ENCODE measurements at regions not wholly inside any gene's neighbourhood (a gene's known extent, or its start where the extent isn't known, plus 50 kb on each side); places are given as distances from the start of the nearest gene placed in this dataset.
"Not testable (repeated sequence)": the region's sequence is repeated elsewhere in the genome, so short reads cannot be mapped to it uniquely, and the experiment has no call there.

GRCh38 chr6:100203400-100203799, 209.4 kb upstream of the MCHR2 start:
- no peaks in the 10 kb centered on the region for H3K9me2 ChIP-seq (replicated peaks; ENCODE audit: insufficient read depth, low read length)
- H2AFZ ChIP-seq (ENCODE audit: low read depth, low read length, severe bottlenecking), result no peak overlapping the region
- H3K4me3 ChIP-seq (ENCODE audit: insufficient read depth, low read length, poor library complexity, severe bottlenecking), result no peak overlapping the region
- H3K79me2 ChIP-seq (ENCODE audit: insufficient read depth, low read length), result no peaks in the 10 kb centered on the region
- H3K27me3 ChIP-seq (ENCODE audit: low read length), result no peaks in the 10 kb centered on the region
- no peaks in the 10 kb centered on the region for H3F3A ChIP-seq (ENCODE audit: insufficient read depth)
- no peaks in the 10 kb centered on the region for H3K9me3 ChIP-seq (ENCODE audit: insufficient read depth, low read length)
- no peak overlapping the region for H3K9ac ChIP-seq (ENCODE audit: low read length)
- no peak overlapping the region for H3K27ac ChIP-seq (ENCODE audit: low read depth, low read length)
- no peak for TF ChIP-seq EZH2phosphoT487 (conservative IDR thresholded peaks at IDR 0.05; ENCODE audit: low read length)
- no peak for TF ChIP-seq CTCF (IDR thresholded peaks at IDR 0.05; ENCODE audit: insufficient read depth, low read length, poor library complexity, severe bottlenecking)
- H4K20me1 ChIP-seq (ENCODE audit: low read depth, low read length), result no peaks in the 10 kb centered on the region
- H3K4me2 ChIP-seq (ENCODE audit: low read depth, low read length, poor library complexity, severe bottlenecking), result no peak overlapping the region
- no peaks in the 10 kb centered on the region for H3K36me3 ChIP-seq (ENCODE audit: low read length)

GRCh38 chr6:100202417-100203194, 208.6 kb upstream of the MCHR2 start:
- no peak overlapping the region for H3K4me3 ChIP-seq (ENCODE audit: insufficient read depth, low read length, poor library complexity, severe bottlenecking)
- H3K9ac ChIP-seq (ENCODE audit: low read length), result no peak overlapping the region
- no peak overlapping the region for H2AFZ ChIP-seq (ENCODE audit: low read depth, low read length, severe bottlenecking)
- no peaks in the 10 kb centered on the region for H3K36me3 ChIP-seq (ENCODE audit: low read length)
- no peaks in the 10 kb centered on the region for H3K27me3 ChIP-seq (ENCODE audit: low read length)
- TF ChIP-seq CTCF (IDR thresholded peaks at IDR 0.05; ENCODE audit: insufficient read depth, low read length, poor library complexity, severe bottlenecking), result no peak
- no peak for TF ChIP-seq EZH2phosphoT487 (conservative IDR thresholded peaks at IDR 0.05; ENCODE audit: low read length)
- no peaks in the 10 kb centered on the region for H3K79me2 ChIP-seq (ENCODE audit: insufficient read depth, low read length)
- no peaks in the 10 kb centered on the region for H3F3A ChIP-seq (ENCODE audit: insufficient read depth)
- H3K27ac ChIP-seq (ENCODE audit: low read depth, low read length), result no peak overlapping the region
- H3K4me2 ChIP-seq (ENCODE audit: low read depth, low read length, poor library complexity, severe bottlenecking), result no peak overlapping the region
- H4K20me1 ChIP-seq (ENCODE audit: low read depth, low read length), result no peaks in the 10 kb centered on the region
- H3K9me3 ChIP-seq (ENCODE audit: insufficient read depth, low read length), result no peaks in the 10 kb centered on the region
- no peaks in the 10 kb centered on the region for H3K9me2 ChIP-seq (replicated peaks; ENCODE audit: insufficient read depth, low read length)

- H2AFZ ChIP-seq (ENCODE audit: low read depth, low read length, severe bottlenecking); H3K36me3 ChIP-seq (ENCODE audit: low read length); H3K79me2 ChIP-seq (ENCODE audit: insufficient read depth, low read length); H4K20me1 ChIP-seq (ENCODE audit: low read depth, low read length); H3F3A ChIP-seq (ENCODE audit: insufficient read depth); H3K4me3 ChIP-seq (ENCODE audit: insufficient read depth, low read length, poor library complexity, severe bottlenecking); H3K27me3 ChIP-seq (ENCODE audit: low read length); H3K27ac ChIP-seq (ENCODE audit: low read depth, low read length); H3K4me2 ChIP-seq (ENCODE audit: low read depth, low read length, poor library complexity, severe bottlenecking); H3K9me3 ChIP-seq (ENCODE audit: insufficient read depth, low read length); H3K9ac ChIP-seq (ENCODE audit: low read length); H3K9me2 ChIP-seq (replicated peaks; ENCODE audit: insufficient read depth, low read length): not testable (repeated sequence)
Measured at GRCh38 chr6:100196214-100196982, 202.4 kb upstream of the MCHR2 start.

GRCh38 chr6:100195244-100195643, 201.2 kb upstream of the MCHR2 start:
- not testable (repeated sequence) for H3K9me2 ChIP-seq (replicated peaks; ENCODE audit: insufficient read depth, low read length); H3K4me2 ChIP-seq (ENCODE audit: low read depth, low read length, poor library complexity, severe bottlenecking); H3K36me3 ChIP-seq (ENCODE audit: low read length); H3F3A ChIP-seq (ENCODE audit: insufficient read depth); H3K79me2 ChIP-seq (ENCODE audit: insufficient read depth, low read length); H3K4me3 ChIP-seq (ENCODE audit: insufficient read depth, low read length, poor library complexity, severe bottlenecking); H3K27ac ChIP-seq (ENCODE audit: low read depth, low read length); H2AFZ ChIP-seq (ENCODE audit: low read depth, low read length, severe bottlenecking); H3K27me3 ChIP-seq (ENCODE audit: low read length); H3K9me3 ChIP-seq (ENCODE audit: insufficient read depth, low read length); H3K9ac ChIP-seq (ENCODE audit: low read length); H4K20me1 ChIP-seq (ENCODE audit: low read depth, low read length)
